NAMALWA (cell line): ENCODE measurements at regions not wholly inside any gene's neighbourhood (a gene's known extent, or its start where the extent isn't known, plus 50 kb on each side); places are given as distances from the start of the nearest gene placed in this dataset.

Experiments used
- DNase-seq: peaks from one replicate; pipeline ENCODE4 v3.0.0-alpha.2; 2015; ENCODE audit warnings: low spot score

DNA sequence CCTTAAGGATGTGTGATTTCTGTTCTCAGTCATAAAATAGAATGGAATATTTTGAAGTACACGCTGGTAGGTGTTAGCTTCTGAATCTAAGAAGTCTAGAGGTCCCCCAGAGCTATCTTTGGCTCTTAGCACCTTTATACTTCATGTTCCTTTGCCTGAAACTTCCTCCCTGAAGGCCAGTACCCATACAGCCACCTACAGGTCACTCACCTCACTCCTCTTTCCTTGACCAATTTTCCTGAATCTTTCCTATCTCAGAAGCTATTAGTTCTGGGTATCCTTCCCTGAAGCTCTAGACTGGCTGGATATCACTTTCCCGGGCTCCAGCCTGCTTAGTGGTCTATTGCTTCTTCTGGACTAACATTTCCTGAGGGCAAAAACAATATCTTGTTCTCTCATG, 93.4 kb upstream of the EDNRB start:
- no peak for DNase-seq

- DNase-seq, result no peak
These were observed 86.2 kb upstream of the EDNRB start for GRCh38 chr13:78004821-78005220.

DNA sequence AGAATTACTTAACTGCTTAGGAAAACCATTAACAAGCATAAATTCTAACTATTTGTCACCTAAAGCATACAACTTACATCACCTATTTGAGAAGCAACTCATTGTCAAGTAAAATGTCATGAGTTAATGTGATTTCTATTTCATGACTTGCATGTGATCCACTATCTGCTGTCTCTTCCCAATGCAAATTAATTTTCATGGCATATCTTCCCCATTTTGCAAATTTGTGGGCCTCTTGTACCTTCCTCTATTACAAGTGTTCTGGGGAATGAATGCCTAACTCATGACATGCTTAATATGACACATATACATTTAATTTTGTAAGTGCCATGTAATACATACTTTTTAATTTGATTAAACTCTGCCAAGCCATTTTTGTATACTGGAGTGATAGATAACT, 81.1 kb upstream of the EDNRB start:
- DNase-seq, result no peak

GRCh38 chr13:77994166-77994565, 75.5 kb upstream of the EDNRB start:
- no peak for DNase-seq

DNA sequence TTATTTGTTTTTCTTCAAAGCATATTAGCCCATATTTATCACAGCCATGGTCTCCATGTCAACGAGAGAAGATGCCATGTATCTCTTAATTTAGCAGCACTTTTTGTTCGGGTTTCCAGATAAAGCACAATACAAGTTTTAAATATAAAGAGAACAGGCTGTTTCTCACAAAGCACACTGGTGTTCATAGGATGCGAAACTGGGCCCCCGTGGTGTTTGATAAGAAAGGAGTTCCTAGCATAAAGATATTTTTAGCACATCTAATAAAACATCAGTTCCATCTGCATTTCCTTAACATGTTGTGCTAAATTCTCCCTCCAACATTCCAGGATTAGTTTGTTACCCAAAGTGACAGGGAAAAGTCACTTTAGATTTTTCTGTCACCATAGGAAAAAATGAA, 72.4 kb upstream of the EDNRB start:
- DNase-seq, result no peak

GRCh38 chr13:77989281-77989680, 70.7 kb upstream of the EDNRB start:
- no peak for DNase-seq

DNA sequence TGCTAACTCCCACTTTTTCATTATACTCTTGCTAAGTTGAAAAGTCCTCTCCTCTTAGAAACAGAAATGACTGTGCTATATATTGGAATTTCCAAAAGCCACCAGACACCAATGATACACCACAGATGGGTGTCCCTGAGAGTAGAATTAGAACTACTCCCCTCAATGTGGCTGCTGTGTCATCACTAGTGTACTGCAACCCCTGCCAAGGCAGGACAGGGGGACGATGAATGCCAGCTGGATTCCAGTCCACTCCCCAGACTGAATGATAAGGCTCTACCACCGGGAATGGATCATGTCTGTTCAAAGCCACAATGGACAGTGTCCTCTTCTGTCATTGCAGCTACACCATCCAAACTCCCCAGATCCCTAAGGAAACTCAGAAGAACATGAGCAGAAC, 69.7 kb upstream of the EDNRB start:
- no peak for DNase-seq

GRCh38 chr13:77986713-77987112, 68.1 kb upstream of the EDNRB start:
- DNase-seq, result no peak

GRCh38 chr13:77985866-77986636, 67.4 kb upstream of the EDNRB start:
- no peak for DNase-seq

DNA sequence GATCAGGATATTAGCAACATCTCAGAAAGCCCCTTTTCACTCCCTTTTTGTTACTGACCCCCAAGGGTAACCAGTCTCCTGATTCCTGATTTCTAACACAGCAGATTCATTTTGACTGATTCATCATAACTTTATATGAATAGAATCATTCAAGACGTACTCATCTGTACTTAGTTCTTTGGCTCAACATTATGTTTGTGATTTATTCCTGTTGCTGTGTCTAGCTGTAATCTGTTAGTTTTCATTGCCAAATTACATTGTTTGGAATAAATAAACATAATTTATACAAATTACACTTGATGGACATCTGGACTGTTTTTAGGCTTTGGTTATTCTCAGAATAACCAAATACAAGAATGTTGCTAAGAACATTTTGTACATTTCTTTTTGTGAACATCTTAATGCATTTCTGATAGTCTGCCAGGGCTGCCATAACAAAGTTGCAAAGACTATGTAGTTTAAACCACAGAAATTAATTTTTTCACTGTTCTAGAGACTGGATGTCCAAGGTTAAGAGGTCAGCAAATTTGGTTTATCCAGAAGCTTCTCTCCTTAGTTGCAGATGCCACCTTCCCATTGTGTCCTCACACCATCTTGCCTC, 62.8 kb upstream of the EDNRB start:
- DNase-seq, result no peak

DNA sequence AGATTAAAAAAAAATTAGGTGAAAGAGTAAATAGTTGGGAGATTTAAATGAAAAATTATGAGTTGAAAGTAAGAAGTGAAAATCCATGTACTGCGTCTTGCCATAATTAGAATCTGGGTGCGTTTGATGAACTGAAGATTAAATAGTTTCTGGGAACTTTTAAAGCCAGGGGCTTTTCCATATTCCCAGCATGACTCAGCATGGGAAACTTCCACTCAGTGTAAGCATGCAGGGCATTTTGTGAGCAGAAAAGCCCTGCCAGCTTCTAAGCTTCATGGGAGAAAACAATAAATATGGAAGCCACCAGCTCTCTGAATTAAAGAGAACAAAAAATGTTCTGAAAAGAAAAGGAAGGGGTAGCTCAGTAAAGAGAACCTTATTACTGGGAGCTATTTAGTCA, 62.0 kb upstream of the EDNRB start:
- no peak for DNase-seq

DNA sequence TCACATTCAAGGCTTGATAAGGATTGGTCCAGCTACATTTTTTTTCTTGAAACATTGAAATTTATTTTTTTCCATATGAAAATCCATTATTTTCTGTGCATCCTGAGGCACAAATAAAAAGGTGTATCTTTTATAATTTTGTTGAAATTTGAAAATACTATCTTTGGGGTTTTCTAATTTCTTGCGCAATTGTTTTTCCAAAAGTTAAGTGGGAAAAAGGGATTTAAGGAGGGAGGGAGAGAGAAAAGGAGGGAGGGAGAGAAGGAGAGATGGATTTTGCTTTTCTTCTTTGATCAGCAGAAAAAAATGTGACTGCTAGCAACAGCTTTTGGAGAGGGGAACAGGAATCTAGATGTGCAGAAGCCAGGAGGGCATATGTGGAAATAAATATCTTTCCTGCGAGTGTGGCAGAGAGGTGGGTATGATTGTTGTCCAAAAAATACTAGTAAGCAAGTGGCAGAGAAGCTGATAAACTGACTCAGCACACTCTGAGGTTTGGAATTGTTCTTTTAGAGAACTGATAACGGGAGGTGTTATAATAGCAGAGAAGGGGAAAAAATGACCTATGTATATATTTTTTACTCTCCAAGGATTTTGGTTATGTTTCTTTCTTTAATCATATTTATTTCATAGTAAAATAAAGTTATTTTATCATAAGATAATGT, 61.2 kb upstream of the EDNRB start:
- DNase-seq, result no peak

GRCh38 chr13:77975358-77976042, 56.9 kb upstream of the EDNRB start:
- no peak for DNase-seq

DNA sequence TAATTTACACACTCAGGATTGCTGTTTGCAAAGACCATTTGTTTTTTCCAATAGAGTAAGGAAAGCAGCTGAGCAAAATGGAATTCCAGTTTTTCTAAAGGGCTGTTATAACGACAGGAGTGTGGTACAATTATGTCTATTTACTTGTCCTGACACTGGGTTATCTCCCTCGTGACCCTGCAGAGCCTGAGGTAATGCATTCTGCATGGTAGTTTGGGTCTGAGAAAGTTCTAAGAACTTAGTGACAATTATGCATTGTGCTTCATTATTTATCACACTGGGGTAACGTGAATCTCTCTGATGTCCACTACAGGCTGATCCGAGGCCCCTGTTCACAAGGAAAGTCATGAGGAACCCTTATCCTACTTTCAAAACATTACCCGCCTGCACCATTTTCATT, 50.7 kb upstream of the EDNRB start:
- no peak for DNase-seq
